Panc1 (cell line): ENCODE measurements at regions not wholly inside any gene's neighbourhood (a gene's known extent, or its start where the extent isn't known, plus 50 kb on each side); places are given as distances from the start of the nearest gene placed in this dataset.

Experiments used
- CTCF ChIP-seq: fragments of 450-650 bp; IDR thresholded peaks from 2 replicates; pipeline ENCODE4 v1.5.1; 2017; ENCODE audit warnings: mild to moderate bottlenecking
- POLR2AphosphoS5 ChIP-seq: IDR thresholded peaks from 2 replicates; pipeline ENCODE4 v1.6.1; 2012; ENCODE audit warnings: mild to moderate bottlenecking, low read depth, low read length, moderate library complexity
- SIN3A ChIP-seq: IDR thresholded peaks from 2 replicates; pipeline ENCODE4 v1.6.1; 2012; ENCODE audit warnings: low read depth, mild to moderate bottlenecking, low read length, moderate library complexity, borderline replicate concordance; ENCODE audit not compliant: insufficient read depth

DNA sequence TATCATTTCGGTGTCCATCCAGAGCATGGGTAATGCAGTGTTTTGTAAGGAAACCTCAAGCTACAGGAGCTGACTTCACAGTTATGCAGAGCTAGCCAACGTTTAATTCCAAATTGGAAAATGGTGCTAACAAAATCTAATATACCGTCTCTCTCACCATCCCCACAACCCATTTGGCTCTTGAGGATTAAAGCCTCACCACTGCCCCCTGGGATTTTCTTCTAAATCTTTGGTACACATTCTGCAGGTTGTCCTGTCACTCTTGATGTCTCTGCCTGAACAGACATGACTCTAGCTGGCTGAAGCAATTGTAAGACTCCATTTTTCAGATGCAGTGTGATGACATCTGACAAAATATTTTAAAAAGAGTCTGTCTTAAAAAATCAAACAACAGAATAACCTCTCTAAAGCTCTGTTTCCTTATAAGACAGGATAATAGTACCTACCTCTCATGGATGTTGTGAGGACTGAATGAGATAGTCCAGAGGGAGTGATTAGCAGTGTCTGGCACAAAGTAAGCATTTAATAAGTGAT is 451.8 kb downstream of the SUCLA2 start:
- TF ChIP-seq CTCF = no peak
- TF ChIP-seq POLR2AphosphoS5 = no peak
- no peak for TF ChIP-seq SIN3A
